ENCODE measurements at regions not wholly inside any gene's neighbourhood (a gene's known extent, or its start where the extent isn't known, plus 50 kb on each side); places are given as distances from the start of the nearest gene placed in this dataset.

- TF ChIP-seq REST (IDR thresholded peaks at IDR 0.05; ENCODE audit: insufficient read depth in 1 of 2, low read depth in 2 of 2, low read length in 2 of 2) (no peak), POLR2AphosphoS5 (IDR thresholded peaks at IDR 0.05; ENCODE audit: low read depth, low read length) (no peak), TAF1 (IDR thresholded peaks at IDR 0.05; ENCODE audit: borderline replicate concordance, insufficient read depth, low read length) (no peak), SIN3A (IDR thresholded peaks at IDR 0.05; ENCODE audit: borderline replicate concordance, insufficient read depth, low read length) (no peak)
Observed at GRCh38 chr5:162711244-162711643, 643.7 kb downstream of the GABRG2 start.
